Naive thymus-derived CD4-positive, alpha-beta T cell (primary cell): ENCODE measurements at regions not wholly inside any gene's neighbourhood (a gene's known extent, or its start where the extent isn't known, plus 50 kb on each side); places are given as distances from the start of the nearest gene placed in this dataset.

Source experiments
- ATAC-seq: fragments of 150-1000 bp; cut with Tn5 transposase; 2 replicates; pipeline ENCODE4 v1.10.0; 2021; ENCODE audit warnings: mild to moderate bottlenecking, moderate library complexity
- CTCF ChIA-PET: fragments of 350-600 bp; sonication (Branson Sonifier 250); formaldehyde crosslinking; loops from one replicate; lab custom pipeline; 2021; ENCODE audit warnings: antibody characterized with exemption; lab: Charles Lee
- POLR2A ChIA-PET: fragments of 350-600 bp; sonication (Branson Sonifier 250); formaldehyde crosslinking; loops from one replicate; lab custom pipeline; 2021; ENCODE audit warnings: antibody characterized with exemption, inconsistent platforms; lab: Charles Lee
- DNase-seq, 9 donors: peaks; one replicate each; pipeline versions ENCODE4 v3.0.0 to v3.0.0-alpha.2; 2020 to 2022; ENCODE audit warnings: mixed read lengths in 1 of 9
- H3K27ac ChIP-seq: one replicate; pipeline ENCODE4 v1.7.0; 2013; ENCODE audit warnings: mild to moderate bottlenecking, low read depth, low read length, moderate library complexity
- H3K27me3 ChIP-seq, 2 donors: one replicate each; pipeline ENCODE4 v1.7.0; 2013; ENCODE audit warnings: low read length in 2 of 2, mild to moderate bottlenecking in 2 of 2, moderate library complexity in 2 of 2; ENCODE audit not compliant: control insufficient read depth in 2 of 2, insufficient read depth in 2 of 2
- H3K36me3 ChIP-seq, 3 experiments: 1 replicate in 2 of 3; 2 replicates in 1 of 3; pipeline ENCODE4 v1.7.0; 2013; ENCODE audit warnings: low read length in 3 of 3, mild to moderate bottlenecking in 3 of 3, moderate library complexity in 1 of 3; ENCODE audit not compliant: insufficient read depth in 3 of 3, control insufficient read depth in 2 of 3
- H3K4me1 ChIP-seq, 2 donors: one replicate each; pipeline ENCODE4 v1.7.0; 2013; ENCODE audit warnings: low read length in 2 of 2, mild to moderate bottlenecking in 2 of 2, moderate library complexity in 1 of 2; ENCODE audit not compliant: control insufficient read depth in 2 of 2, insufficient read depth in 2 of 2
- H3K4me3 ChIP-seq: 2 replicates; pipeline ENCODE4 v1.7.0; 2013; ENCODE audit warnings: mild to moderate bottlenecking, low read length
- H3K9me3 ChIP-seq, 3 experiments: 1 replicate in 2 of 3; 2 replicates in 1 of 3; pipeline ENCODE4 v1.7.0; 2013; ENCODE audit warnings: low read length in 3 of 3; ENCODE audit not compliant: control insufficient read depth in 2 of 3
- H3K27ac Mint-ChIP-seq, 9 donors: one replicate each; pipeline ENCODE4 v1.8.0; 2020 to 2022; ENCODE audit warnings: mixed read lengths in 9 of 9, mild to moderate bottlenecking in 8 of 9, moderate library complexity in 5 of 9, inconsistent platforms in 2 of 9
- H3K27me3 Mint-ChIP-seq, 5 donors: one replicate each; pipeline ENCODE4 v1.8.0; 2021 to 2022; ENCODE audit warnings: mixed read lengths in 5 of 5, mild to moderate bottlenecking in 1 of 5
- H3K36me3 Mint-ChIP-seq, 5 donors: one replicate each; pipeline ENCODE4 v1.8.0; 2020 to 2022; ENCODE audit warnings: mixed read lengths in 5 of 5, mild to moderate bottlenecking in 3 of 5, inconsistent platforms in 1 of 5
- H3K4me1 Mint-ChIP-seq, 7 donors: one replicate each; pipeline ENCODE4 v1.8.0; 2020 to 2022; ENCODE audit warnings: mixed read lengths in 7 of 7, mild to moderate bottlenecking in 3 of 7, inconsistent platforms in 1 of 7
- H3K4me3 Mint-ChIP-seq, 10 donors: one replicate each; pipeline ENCODE4 v1.8.0; 2020 to 2022; ENCODE audit warnings: mild to moderate bottlenecking in 10 of 10, mixed read lengths in 10 of 10, moderate library complexity in 6 of 10, inconsistent platforms in 2 of 10
- H3K9me3 Mint-ChIP-seq, 11 donors: one replicate each; pipeline ENCODE4 v1.8.0; 2020 to 2022; ENCODE audit warnings: mixed read lengths in 11 of 11, mild to moderate bottlenecking in 4 of 11, inconsistent platforms in 1 of 11, moderate library complexity in 1 of 11
- intact Hi-C, 2 donors: fragments of 100-400 bp; cut with micrococcal nuclease; formaldehyde crosslinking; loops; one replicate each; pipeline ENCODE4 v1.15.1; 2023

DNA sequence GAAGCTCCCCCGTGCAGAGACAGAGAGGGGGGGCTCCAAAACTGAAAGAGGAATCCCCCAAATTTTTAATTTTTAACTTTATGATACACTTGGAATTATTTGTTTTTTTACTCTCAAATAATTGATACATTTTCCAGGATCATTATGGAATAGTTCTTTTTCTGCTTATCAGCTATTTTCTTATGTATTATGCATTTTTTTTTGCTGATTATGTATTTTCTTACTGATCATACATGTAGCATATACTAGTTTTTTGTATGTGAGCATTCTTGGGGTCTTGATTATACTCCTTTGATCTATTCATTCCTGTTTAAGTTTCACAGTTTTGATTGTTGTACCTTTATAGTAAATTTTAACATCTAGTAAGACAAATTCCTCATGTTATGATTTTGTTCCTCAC, 55.5 kb upstream of the LDHB start:
- no peak for DNase-seq

GRCh38 chr12:21710958-21711775, 53.5 kb upstream of the LDHB start:
- H3K27ac ChIP-seq: no peak overlapping the region
- peaks cover 0 to 3% (median 0%) of the 10 kb centered on the region in 11 donors for H3K9me3 Mint-ChIP-seq
- no peaks in the 10 kb centered on the region for H3K36me3 ChIP-seq
- H3K4me3 ChIP-seq: no peak overlapping the region
- peaks cover 4 to 18% (median 14%) of the 10 kb centered on the region in 5 donors for H3K27me3 Mint-ChIP-seq
- no peaks in the 10 kb centered on the region for H3K36me3 Mint-ChIP-seq
- ChIA-PET CTCF (interaction anchor here (0.5 to 0.9 kb wide), 3 partner anchors 11 to 29 kb away, joined by 3 to 5 read pairs (median 3); no protein-coding TSS in a partner anchor), POLR2A (interaction anchor here (0.5 kb wide), 1 partner anchor 356 kb away, joined by 3 read pairs; no protein-coding TSS in a partner anchor)
- H3K27me3 ChIP-seq: no peaks in the 10 kb centered on the region
- ATAC-seq: no peak
- peaks cover 0 to 4% (median 0%) of the 10 kb centered on the region in 7 donors for H3K4me1 Mint-ChIP-seq
- H3K4me3 Mint-ChIP-seq: no peak overlapping the region
- H3K27ac Mint-ChIP-seq: no peak overlapping the region
- no peaks in the 10 kb centered on the region for H3K9me3 ChIP-seq
- DNase-seq: no peak
- intact Hi-C loops: no loop called here
- no peaks in the 10 kb centered on the region for H3K4me1 ChIP-seq

More for the DNA sequence above, 55.5 kb upstream of the LDHB start:
- Histone ChIP-seq H3K27me3 (no peaks in the 10 kb centered on the region), H3K36me3 (no peaks in the 10 kb centered on the region), H3K4me3 (no peak overlapping the region), H3K27ac (no peak overlapping the region), H3K4me1 (no peaks in the 10 kb centered on the region), H3K9me3 (no peaks in the 10 kb centered on the region)
- ChIA-PET CTCF (no interaction called here), POLR2A (no interaction called here)
- H3K4me1 Mint-ChIP-seq: peaks cover 0 to 4% (median 0%) of the 10 kb centered on the region in 7 donors
- ATAC-seq: no peak
- H3K4me3 Mint-ChIP-seq: no peak overlapping the region
- no peaks in the 10 kb centered on the region for H3K36me3 Mint-ChIP-seq
- H3K9me3 Mint-ChIP-seq: no peaks in the 10 kb centered on the region
- intact Hi-C loops: no loop called here
- peaks cover 4 to 14% (median 13%) of the 10 kb centered on the region in 5 donors for H3K27me3 Mint-ChIP-seq
- no peak overlapping the region for H3K27ac Mint-ChIP-seq
